ENCODE measurements at regions not wholly inside any gene's neighbourhood (a gene's known extent, or its start where the extent isn't known, plus 50 kb on each side); places are given as distances from the start of the nearest gene placed in this dataset.

- TF ChIP-seq, protein P1, sequence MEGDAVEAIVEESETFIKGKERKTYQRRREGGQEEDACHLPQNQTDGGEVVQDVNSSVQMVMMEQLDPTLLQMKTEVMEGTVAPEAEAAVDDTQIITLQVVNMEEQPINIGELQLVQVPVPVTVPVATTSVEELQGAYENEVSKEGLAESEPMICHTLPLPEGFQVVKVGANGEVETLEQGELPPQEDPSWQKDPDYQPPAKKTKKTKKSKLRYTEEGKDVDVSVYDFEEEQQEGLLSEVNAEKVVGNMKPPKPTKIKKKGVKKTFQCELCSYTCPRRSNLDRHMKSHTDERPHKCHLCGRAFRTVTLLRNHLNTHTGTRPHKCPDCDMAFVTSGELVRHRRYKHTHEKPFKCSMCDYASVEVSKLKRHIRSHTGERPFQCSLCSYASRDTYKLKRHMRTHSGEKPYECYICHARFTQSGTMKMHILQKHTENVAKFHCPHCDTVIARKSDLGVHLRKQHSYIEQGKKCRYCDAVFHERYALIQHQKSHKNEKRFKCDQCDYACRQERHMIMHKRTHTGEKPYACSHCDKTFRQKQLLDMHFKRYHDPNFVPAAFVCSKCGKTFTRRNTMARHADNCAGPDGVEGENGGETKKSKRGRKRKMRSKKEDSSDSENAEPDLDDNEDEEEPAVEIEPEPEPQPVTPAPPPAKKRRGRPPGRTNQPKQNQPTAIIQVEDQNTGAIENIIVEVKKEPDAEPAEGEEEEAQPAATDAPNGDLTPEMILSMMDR (IDR thresholded peaks at IDR 0.05; ENCODE audit: low read depth, low read length): no peak
- no peak for DNase-seq (ENCODE audit: low read depth, low spot score)
- H3K4me3 ChIP-seq (ENCODE audit: low read depth, low read length): no peak overlapping the region
- in situ Hi-C loops (cut with HindIII; ENCODE audit: low sequenced_read_pairs): no loop called here
These were observed 103.7 kb upstream of the ASIC2 start for GRCh38 chr17:33396818-33397217.

- in situ Hi-C loops (cut with HindIII; ENCODE audit: low sequenced_read_pairs): no loop called here
- TF ChIP-seq, protein P1 (IDR thresholded peaks at IDR 0.05; ENCODE audit: low read depth, low read length): no peak
- DNase-seq (ENCODE audit: low read depth, low spot score): no peak
- H3K4me3 ChIP-seq (ENCODE audit: low read depth, low read length): no peak overlapping the region
These were observed 105.3 kb upstream of the ASIC2 start for GRCh38 chr17:33398386-33398785.

GRCh38 chr17:33401249-33401648 lies 108.2 kb upstream of the ASIC2 start:
- TF ChIP-seq, protein P1 (IDR thresholded peaks at IDR 0.05; ENCODE audit: low read depth, low read length): no peak
- in situ Hi-C loops (cut with HindIII; ENCODE audit: low sequenced_read_pairs): no loop called here
- H3K4me3 ChIP-seq (ENCODE audit: low read depth, low read length): no peak overlapping the region
- DNase-seq (ENCODE audit: low read depth, low spot score): no peak

- DNase-seq (ENCODE audit: low read depth, low spot score): no peak
- in situ Hi-C loops (cut with HindIII; ENCODE audit: low sequenced_read_pairs): no loop called here
- TF ChIP-seq, protein P1 (IDR thresholded peaks at IDR 0.05; ENCODE audit: low read depth, low read length): no peak
- H3K4me3 ChIP-seq (ENCODE audit: low read depth, low read length): no peak overlapping the region
These were observed 110.1 kb upstream of the ASIC2 start for GRCh38 chr17:33403194-33403593.

DNA sequence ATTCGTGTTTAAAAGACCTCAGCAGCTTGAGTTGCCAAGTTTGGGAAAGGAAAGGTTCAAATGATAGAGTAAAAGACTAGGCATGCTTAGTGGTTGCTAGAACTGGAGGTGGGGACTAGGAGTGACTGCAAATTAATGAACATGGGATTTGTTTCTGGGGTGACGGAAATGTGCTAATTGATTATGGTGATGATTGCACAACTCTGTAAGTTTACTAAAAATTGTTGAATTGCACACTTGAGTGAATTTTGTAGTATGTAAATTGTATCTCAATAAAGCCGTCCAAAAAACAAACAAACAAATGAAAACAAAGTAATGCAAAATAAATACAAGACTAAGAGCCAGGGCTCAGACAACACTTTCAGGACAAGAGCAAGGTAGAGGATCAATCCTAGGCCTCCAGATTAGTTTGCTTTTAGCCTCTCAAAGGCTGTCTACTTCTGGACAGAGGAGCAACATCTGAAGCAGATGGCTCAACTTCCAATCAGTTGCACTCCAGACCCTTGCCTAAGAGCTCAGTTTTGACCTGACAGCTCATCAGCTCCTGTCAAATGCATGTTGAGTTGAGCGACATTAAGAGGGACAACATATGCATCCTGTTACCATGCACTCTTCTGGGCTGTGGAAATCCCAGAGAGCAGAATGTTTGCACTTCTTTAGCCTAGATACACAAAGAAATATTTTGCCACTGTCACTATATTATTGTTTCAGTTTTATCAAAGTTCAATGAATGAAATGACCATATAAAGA lies 111.2 kb upstream of the ASIC2 start:
- in situ Hi-C loops (cut with HindIII; ENCODE audit: low sequenced_read_pairs): no loop called here

DNA sequence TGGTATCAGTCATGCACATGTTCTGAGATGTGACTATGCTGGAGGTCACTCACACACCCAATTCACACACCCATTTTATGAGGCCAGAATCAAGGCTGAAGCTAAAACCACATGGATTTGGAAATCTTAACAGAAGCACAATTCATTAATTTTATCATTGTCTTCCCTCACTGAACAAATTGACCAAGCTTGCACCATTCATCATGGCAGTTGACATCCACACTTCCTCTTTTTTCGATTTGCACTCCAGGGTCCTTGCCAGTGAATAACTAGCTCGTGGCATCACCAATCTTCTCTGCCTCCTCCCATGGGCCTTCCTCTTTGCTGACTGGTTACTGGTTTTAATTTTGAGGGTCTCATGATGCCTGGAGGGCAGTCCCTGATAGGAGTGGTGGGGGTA lies 123.0 kb upstream of the ASIC2 start:
- no peak for DNase-seq (ENCODE audit: low read depth, low spot score)
- in situ Hi-C loops (cut with HindIII; ENCODE audit: low sequenced_read_pairs): no loop called here
- TF ChIP-seq, protein P1 (IDR thresholded peaks at IDR 0.05; ENCODE audit: low read depth, low read length): no peak
- no peak overlapping the region for H3K4me3 ChIP-seq (ENCODE audit: low read depth, low read length)

More for the DNA sequence above, 111.2 kb upstream of the ASIC2 start:
- H3K4me3 ChIP-seq (ENCODE audit: low read depth, low read length): no peak overlapping the region
- TF ChIP-seq, protein P1 (IDR thresholded peaks at IDR 0.05; ENCODE audit: low read depth, low read length): no peak
- no peak for DNase-seq (ENCODE audit: low read depth, low spot score)
